C4-2B (cell line): ENCODE measurements at regions not wholly inside any gene's neighbourhood (a gene's known extent, or its start where the extent isn't known, plus 50 kb on each side); places are given as distances from the start of the nearest gene placed in this dataset.

Experiments
- CTCF ChIP-seq: fragments of 450-650 bp; conservative IDR thresholded peaks from 2 replicates; pipeline ENCODE4 v1.5.1; 2017; ENCODE audit warnings: mild to moderate bottlenecking
- ZFX ChIP-seq: fragments of 450-650 bp; IDR thresholded peaks from 2 replicates; pipeline ENCODE4 v1.6.1; 2017

- TF ChIP-seq CTCF (no peak), ZFX (no peak)
Observed at GRCh38 chr6:66402873-66403272, 695.8 kb upstream of the EYS start.
